GM19468 (cell line): ENCODE measurements at regions not wholly inside any gene's neighbourhood (a gene's known extent, or its start where the extent isn't known, plus 50 kb on each side); places are given as distances from the start of the nearest gene placed in this dataset.

ENCODE experiments used
- ATAC-seq: cut with Tn5 transposase; IDR thresholded peaks from one replicate; pipeline ENCODE4 v1.9.1; 2021; ENCODE audit warnings: mild to moderate bottlenecking, moderate library complexity, moderate number of reproducible peaks; ENCODE audit not compliant: unreplicated experiment; ENCODE audit errors: extremely low read depth

DNA sequence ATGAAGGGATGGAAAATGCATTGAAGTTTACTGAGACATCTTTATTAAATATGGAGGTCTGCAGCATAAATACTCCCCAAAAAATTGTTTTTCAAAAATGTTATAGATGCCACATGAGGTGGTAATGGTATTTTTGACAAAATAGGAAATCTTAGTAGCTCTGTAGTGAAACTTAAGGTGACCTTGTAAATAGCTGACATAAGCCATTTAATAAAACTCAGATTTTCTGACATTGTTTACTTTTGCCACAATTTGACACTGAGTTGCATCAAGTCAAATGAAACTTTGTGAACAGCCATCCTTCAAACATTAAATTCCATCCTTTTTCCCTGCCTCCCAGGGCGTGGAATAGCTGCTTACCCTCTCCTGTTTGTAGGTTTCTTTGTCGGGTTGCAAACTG is 953.1 kb downstream of the PCDH17 start:
- no peak for ATAC-seq

DNA sequence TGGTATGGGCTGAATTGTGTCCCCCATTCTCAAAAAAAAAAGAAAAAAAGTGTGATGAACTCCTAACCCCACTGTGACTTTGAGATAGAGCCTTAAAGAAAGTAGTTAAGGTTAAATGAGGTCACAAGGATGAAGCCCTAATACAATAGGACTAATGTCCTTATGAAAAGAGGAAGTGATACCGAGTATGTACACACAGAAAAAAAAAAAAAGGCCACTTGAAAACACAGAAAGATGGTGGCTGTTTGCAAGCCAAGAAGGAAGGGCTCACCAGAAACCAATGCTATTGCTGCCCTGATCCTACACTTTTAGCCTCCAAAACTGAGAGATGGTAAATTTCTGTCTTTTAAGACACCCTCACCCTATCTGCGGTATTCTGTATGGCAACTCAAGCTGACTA is 955.6 kb downstream of the PCDH17 start:
- ATAC-seq = peak; percentile 80

DNA sequence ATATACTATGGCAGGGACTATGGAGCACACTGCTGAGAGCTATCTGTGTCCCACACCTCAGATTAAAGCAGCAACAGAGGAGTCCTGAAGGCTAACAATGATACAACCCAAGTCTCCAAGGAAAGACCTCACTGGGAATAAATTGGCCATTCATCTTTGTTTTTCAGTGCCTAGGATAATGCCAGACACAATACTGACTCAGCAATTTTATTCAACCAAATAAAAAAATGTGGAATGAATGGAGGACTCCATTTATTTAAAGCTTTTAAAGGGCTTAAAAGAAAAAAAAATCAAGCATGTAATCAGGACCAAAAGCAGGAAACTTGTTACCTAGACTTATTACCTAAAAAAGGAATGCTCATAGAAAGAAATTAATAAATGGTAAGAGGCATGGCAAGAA is 960.5 kb downstream of the PCDH17 start:
- ATAC-seq = no peak

DNA sequence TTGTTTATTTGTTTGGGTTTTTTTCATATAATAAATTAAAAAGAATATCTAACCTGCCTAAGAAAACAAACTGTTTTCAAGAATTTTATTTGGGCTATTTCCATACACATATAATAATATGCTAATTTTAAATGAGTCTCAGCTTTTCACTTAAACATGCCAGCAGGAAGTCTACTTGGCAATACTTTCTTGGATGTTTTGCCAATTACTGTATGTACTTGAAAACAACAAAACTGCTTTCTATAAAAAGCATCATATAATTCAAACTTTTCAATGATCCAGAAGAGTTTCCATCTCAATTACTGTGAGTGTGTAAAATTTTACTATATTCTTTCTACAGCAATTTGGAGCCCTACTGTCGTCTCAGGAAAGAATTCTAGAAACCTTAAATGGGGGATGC is 961.2 kb downstream of the PCDH17 start:
- no peak for ATAC-seq

DNA sequence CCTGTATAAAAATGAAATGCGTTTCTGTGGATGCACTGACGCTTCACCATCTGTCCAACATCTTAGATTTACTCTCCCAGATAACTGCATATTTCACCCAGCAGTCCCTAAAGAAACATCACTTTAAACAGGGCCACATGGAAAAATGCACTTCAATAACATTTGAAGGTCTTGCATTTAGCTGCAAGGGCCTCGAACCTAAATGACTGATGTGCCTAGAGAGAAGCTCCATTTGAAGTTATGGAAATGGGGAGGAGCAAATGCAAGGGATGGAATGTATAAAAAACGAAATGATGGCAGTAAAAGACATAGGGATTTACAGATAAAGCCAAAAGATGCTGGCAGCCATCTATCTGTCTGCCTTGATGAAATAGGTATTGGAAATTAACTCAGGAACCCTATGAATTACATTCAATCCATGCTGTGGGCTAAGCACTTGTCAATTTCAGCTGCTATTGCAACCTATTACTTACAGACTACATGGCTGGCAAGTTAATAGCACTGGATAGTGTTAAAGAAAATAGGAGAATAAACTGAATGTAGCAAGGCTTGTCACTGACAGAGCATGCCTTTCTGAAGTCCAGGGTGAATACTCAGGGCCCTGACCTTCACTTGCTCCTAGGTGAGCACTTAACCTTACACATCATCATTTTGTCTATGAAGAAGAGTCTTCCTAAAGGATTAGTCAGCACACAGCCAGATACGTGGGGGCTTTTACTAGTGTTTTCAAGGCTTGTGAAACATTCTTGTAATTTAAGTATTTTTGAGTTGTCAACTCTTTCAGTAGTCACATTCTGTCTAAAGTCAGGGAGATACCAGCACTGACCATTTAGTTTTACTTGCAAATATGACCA is 963.4 kb downstream of the PCDH17 start:
- ATAC-seq = no peak

DNA sequence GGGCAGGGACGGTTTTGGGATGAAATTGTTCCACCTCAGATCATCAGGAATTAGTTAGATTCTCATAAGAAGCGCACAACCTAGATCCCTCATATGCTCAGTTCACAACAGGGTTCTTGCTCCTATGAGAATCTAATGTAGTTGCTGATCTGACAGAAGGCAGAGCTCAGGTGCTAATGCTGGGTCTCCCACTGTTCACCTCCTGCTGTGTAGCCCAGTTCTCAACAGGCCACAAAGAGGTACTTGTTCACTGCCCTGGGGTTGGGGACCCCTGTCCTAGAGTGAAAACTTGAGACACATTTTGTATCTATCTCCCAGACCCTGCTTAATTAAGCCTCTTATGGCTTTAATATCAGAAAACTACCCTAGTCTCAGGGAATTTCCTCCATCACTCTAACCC is 966.0 kb downstream of the PCDH17 start:
- no peak for ATAC-seq

DNA sequence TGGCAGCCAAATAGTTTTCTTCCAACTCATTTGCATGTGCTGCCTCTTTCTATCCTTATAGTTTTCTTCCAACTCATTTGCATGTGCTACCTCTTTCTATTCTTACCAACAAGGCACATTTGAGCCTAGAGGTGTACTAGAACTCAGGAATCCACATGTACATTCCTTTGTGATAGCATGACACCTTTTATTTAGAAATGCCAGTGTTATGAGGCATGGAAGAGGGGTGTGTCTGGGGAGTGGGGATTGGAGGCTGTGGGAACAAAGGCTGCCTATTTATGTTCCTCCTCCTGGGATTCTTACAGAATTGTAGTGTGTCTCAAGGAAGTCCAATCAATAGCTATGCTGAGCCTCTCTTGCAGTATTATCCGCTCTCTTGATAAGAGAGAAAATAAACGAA is 966.7 kb downstream of the PCDH17 start:
- no peak for ATAC-seq

DNA sequence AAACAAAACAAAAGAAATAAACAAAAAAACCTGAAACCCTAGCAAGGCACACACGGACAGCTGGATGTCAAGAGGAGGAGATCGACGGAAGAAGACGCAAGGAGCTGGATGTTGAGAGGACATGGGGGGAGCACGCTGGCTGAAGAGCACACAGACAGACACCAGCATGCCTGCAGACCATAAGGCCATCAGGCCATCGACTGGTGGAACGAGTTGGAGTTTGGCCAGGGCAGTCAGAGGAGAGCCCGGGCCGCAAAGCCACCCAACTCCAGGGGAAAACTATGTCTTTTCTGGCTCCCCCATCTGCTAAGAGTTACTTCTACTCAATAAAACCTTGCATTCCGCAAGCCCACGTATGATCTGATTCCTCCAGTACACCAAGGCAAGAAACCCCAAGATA is 979.6 kb downstream of the PCDH17 start:
- no peak for ATAC-seq

DNA sequence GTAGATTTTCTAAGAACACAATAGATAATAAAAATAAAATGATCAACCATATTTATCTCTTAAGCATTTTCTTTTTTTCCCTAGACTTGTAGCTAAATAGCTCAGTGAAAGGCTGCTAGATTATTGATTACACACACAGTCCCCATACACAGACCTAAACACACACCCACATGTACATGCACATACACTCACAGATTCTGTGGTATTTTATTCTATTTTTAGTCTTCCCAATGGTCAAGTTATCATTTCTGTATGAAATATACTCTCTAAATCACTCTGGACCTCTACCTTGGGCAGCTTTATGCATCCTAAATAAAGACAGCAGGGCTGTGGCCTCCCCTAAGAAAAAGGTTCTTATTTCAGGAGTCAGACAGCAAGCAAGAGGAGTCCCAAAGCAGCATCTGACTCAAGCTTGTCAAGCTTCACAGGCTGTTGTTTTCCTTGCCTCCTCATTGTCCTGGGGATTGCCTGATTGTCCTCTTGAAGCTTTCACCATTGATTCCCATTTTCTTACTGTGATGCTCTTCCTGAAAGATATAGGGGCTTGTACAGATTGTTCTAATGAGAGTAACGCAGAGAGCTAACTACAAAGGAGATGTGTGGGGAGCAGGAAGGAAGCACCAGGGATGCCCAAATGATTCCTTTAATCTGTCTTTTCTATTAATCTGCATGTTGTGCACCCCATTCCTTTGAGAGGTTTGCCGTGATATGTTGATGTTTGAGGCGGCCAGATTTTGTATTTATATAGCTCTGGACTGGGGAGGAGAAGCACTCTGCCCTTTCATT is 986.5 kb downstream of the PCDH17 start:
- no peak for ATAC-seq

DNA sequence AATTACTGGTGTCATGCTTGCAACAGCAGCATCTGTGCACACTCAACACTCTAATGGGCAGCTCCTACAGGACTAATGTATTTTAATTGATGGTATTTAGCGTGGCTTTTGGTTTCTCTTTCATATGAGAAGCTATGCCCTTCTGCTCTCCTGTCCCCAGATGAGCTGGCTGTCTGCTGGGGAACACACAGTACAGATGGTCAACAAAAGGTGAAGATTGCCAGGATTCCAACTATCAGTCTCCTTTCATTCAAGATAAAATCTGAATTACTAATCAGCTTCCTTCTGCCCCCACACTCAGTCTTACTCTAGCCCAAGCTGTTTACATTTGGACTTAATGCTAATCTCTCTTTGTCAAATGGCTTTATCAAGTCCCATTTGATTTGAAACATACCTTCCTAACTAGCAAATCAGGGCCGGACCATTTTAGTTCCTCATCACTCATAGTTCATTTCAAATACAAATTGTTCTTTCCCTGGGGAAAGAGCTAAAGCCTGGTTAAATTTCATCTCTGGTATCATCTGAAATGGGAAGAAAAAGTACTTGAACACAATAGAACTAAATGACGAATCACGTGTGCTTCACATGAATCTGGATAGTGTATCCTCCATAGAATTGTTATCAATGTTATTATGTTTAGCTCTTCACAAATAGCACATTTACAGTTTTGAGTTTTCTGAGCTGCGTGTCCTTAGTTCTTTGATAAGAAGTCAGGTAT is 988.0 kb downstream of the PCDH17 start:
- ATAC-seq = no peak

DNA sequence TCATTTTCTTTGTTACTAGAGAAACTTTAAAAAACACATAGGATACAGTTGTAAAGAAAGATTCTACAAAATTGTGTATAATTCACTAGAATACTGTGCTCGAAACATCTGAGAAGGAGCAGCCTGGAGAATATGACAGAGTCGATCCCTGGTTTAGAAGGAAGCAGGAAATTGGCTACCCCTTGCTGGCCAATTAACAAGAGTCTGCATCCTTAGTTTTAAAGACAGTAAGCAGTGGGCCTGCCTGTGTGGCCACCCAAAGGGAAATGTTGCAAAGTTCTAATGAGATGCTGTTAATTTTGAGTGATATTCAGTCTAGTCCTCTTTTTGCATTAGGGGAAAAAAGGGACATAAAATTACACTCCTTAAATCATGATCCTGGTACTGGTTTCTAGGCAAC is 988.6 kb downstream of the PCDH17 start:
- no peak for ATAC-seq

DNA sequence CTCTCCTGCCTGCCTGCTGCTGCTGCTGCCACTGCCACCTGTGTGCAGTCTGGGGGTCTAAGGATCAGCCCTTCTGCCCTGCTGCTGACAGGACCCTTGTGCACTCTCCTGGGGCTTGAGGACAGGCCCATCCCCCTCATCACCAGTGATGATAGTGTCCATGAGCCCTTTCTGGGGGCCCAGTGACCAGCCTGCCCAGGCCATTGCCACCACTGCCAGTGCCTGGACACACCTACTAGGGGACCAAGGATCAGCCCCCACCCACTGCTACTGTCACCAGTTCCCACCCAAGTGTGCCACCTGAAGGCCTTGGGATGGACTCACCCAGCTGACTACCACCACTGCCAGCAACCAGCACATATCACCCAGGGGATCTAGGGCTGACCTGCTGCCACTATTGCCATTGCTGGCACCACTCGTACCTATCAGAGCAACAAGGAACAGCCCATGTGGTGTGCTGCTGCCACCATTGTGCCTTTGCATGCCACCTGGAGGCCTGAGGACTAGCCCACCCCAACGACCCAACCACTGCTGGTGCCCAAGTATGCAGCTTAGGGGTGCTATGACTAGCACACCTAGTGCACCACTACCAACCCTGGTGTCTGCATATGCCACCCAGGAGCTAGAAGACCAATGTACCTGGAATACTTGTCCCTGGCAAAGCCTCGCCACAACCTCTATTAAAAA is 994.3 kb downstream of the PCDH17 start:
- no peak for ATAC-seq

DNA sequence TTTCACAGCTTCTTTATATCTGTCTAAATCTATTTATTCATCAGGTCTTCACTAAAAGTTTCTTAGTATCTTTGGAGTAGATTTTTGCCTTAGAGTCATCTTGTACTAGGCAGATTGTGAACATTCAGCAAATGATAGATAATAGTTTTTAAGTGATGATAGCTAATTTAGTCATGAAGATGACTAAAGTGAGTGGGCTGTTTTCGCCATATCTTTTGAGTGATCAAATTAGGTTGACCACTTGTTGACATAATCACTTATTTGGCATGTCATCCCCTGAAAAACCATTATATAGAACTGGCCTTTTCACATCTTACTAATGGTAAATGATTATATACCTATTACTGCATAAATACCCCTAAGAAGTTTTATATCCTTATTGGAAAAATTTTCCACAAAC is 999.2 kb downstream of the PCDH17 start:
- ATAC-seq = no peak

DNA sequence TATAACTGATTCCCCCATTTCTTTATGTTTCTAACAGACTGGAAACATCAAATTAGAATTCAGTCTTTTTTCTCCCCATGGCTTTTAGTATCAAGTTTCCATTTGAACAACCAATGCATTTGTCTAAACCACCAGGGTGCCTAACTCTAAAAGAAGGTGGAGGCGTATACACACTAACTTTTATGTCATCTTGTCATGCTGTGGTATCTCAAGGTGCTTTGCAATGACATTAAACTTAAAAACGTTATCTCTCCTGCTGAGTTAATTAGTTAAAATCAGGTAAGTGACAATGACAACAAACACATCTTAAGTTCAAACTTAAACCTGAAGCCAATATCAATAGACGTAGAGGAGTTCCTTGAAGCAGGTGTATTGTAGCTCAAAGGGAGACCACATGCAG is 1001.7 kb downstream of the PCDH17 start:
- no peak for ATAC-seq

DNA sequence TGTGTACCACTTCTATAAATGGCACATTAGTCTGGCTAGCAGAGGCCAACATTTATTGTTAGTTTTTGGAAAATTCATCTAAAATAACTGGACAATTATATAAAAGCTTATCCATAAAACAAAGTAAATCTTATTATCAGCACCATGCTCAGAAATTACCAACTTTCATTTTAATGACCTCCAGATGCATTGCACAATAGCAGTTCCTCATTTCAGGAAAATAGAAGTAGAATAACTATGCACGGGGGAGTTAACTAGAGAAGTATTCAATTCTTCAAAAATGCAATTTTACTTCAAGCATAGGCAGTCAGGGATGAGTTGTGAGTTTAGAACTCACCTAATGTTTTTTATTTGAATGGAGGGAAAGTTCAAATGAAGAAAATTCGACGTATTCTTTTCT is 1023.5 kb downstream of the PCDH17 start:
- ATAC-seq = no peak

DNA sequence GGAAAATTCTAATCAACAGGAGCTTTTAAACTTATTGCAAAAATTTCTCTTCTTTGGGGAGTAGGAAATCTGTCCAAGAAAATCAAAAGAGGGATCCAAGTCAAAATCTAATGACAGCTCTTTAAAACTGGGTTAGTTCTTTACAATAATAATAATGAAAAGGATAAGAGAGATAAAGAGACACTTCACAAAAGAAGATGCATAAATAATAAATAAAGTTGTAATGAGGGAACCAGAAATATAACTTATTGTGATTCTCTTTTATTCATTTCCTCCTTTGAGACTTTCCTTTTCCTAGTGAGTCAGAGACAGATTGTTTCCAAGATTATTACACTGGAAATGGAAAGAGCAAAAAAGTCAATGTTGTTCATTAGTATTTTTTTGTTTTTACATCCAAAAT is 1029.3 kb downstream of the PCDH17 start:
- ATAC-seq = no peak

DNA sequence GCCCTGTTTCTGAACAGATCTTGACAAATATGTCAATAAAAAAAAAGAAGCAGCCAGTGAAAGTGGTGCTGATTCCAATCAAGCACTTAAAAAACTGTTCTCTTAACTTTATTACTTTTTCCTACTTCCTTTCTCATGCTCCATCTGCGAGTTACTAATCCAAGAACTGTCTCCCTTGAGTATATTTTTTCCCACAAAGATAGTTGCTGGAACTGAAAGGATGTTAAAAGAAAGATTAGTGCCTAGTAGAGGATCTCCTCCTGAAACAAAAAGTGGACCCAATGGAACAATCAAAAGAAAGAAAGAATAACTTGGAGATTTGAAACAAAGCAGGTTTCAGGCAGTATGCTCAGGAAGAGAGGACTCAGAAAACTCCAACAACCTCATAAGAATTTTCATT is 1034.8 kb downstream of the PCDH17 start:
- no peak for ATAC-seq

DNA sequence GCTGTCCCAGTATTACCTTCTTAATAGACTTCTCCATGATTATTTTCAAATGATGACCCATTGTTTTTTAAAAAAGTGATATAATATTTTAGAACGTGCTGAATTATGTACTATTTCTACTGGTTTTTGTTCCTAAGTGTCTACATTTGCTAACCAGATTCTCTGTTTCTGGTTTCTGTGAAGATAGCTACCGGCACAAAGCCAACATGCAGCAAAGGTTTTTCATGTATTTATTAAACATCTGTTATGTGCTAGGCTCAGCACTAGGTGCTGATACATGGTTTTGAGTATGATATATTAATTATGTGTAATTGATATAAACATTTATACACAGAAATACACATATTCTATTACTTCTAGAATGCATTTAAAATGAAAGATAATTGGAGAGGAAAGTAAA is 1035.6 kb downstream of the PCDH17 start:
- no peak for ATAC-seq

DNA sequence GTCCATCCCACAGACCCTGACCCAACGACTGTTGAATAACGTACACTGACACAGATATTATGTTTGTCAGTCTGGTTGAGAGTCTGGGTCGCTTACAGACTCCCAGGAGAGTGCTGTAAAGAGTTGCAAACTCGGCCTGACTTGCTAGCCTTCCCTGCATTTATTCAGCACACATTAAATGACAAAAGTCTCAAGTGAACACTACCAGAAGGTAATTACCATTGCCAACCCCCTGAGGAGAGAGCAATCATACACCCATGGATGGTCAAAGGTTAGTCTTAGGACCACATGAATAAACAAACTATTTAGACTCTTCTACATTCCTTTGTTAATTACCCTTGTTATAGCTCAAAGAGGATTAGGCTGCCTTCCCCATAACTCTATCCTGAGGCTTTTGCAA is 1048.6 kb downstream of the PCDH17 start:
- ATAC-seq = no peak

DNA sequence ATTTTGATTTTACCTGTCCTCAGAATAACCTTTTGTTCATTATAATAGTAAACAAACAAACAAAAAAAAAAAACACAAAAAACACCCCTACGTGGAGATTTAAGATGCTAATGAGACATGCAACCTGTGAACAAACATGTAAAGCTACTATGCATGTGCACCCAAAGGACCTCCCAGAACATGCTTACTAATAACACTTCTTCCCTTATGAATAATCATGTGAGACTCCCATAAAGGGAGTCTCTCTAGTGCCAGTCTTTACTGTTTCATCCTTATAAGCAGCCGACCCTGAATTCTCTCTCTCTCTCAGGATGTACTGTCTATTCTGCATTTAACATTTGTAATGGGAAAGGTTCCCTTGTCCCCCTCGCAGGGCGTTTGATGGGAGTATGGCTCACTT is 1051.1 kb downstream of the PCDH17 start:
- no peak for ATAC-seq
